WI38 (cell line): ENCODE measurements at regions not wholly inside any gene's neighbourhood (a gene's known extent, or its start where the extent isn't known, plus 50 kb on each side); places are given as distances from the start of the nearest gene placed in this dataset.

Experiments used
- H3K4me3 ChIP-seq: 2 replicates; pipeline ENCODE4 v1.5.1; 2011; ENCODE audit warnings: low read depth, mild to moderate bottlenecking, control low read depth, low read length
- TF ChIP-seq, protein P1 (sequence below): IDR thresholded peaks from 2 replicates; pipeline ENCODE4 v1.5.1; 2012; ENCODE audit warnings: low read depth, mild to moderate bottlenecking, control low read depth, low read length

- no peak overlapping the region for H3K4me3 ChIP-seq
- TF ChIP-seq, protein P1, sequence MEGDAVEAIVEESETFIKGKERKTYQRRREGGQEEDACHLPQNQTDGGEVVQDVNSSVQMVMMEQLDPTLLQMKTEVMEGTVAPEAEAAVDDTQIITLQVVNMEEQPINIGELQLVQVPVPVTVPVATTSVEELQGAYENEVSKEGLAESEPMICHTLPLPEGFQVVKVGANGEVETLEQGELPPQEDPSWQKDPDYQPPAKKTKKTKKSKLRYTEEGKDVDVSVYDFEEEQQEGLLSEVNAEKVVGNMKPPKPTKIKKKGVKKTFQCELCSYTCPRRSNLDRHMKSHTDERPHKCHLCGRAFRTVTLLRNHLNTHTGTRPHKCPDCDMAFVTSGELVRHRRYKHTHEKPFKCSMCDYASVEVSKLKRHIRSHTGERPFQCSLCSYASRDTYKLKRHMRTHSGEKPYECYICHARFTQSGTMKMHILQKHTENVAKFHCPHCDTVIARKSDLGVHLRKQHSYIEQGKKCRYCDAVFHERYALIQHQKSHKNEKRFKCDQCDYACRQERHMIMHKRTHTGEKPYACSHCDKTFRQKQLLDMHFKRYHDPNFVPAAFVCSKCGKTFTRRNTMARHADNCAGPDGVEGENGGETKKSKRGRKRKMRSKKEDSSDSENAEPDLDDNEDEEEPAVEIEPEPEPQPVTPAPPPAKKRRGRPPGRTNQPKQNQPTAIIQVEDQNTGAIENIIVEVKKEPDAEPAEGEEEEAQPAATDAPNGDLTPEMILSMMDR = no peak
Measured at GRCh38 chr3:164377466-164377865, 700.8 kb downstream of the SI start.

DNA sequence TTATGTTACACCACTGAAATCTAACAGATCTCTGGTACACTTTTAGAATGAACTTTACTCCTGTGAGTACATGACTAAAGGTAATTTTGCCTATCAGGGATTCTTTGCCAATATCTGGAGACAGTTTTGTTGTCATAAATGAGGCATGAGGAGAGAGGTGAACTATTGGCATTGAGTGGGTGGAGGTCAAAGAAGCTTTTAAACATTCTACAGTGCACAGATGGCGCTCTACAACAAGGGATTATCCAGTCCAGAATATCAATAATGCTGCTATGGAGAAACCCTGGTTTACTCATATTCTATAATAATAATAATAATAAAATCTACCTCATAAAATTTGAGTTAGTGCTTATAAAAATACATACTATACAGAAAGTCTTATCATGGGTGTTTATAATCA is 702.3 kb downstream of the SI start:
- H3K4me3 ChIP-seq = no peak overlapping the region
- TF ChIP-seq, protein P1 = no peak

- TF ChIP-seq, protein P1 = no peak
- no peak overlapping the region for H3K4me3 ChIP-seq
Measured at GRCh38 chr3:164375538-164375937, 702.8 kb downstream of the SI start.

- TF ChIP-seq, protein P1 = no peak
- no peak overlapping the region for H3K4me3 ChIP-seq
Measured at GRCh38 chr3:164371681-164372080, 706.6 kb downstream of the SI start.

DNA sequence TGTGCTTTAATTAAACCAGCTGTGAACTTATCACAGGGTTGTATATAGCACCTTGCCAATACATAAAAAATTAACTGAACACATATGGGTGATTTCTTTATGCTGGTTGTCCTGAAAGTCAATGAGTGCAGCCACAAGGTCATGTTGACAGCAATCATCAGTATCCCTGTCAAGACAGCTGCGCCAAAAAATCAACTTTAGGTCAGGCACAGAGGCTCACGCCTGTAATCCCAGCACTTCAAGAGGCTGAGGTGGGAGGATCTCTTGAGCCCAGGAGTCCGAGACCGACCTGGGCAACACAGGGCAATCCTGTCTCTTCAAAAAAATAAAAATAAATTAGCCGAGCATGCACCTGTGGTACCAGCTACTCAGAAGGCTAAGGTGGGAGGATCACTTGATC is 707.3 kb downstream of the SI start:
- TF ChIP-seq, protein P1 = no peak
- no peak overlapping the region for H3K4me3 ChIP-seq

- TF ChIP-seq, protein P1 = no peak
- no peak overlapping the region for H3K4me3 ChIP-seq
Measured at GRCh38 chr3:164365242-164365641, 713.1 kb downstream of the SI start.

DNA sequence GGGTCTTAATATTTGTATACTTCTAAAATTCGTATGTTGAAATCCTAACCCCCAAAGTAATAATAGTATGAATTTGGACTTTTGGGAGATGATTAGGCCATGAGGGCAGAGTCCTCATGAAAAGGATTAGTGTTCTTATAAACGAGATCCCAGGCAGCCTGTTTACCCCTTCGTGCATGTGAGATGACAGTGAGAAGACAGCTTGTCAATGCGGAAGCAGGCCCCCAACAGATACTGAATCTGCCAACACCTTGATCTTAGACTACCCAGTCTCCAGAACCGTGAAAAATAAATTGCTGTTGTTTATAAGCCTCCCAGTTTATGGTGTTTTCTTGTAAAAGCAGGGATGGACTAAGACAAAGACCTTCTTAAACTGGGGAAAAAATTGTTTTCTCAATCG is 714.2 kb downstream of the SI start:
- TF ChIP-seq, protein P1 = no peak

More for the DNA sequence above, 714.2 kb downstream of the SI start:
- H3K4me3 ChIP-seq = no peak overlapping the region
